ENCODE measurements at regions not wholly inside any gene's neighbourhood (a gene's known extent, or its start where the extent isn't known, plus 50 kb on each side); places are given as distances from the start of the nearest gene placed in this dataset.

DNA sequence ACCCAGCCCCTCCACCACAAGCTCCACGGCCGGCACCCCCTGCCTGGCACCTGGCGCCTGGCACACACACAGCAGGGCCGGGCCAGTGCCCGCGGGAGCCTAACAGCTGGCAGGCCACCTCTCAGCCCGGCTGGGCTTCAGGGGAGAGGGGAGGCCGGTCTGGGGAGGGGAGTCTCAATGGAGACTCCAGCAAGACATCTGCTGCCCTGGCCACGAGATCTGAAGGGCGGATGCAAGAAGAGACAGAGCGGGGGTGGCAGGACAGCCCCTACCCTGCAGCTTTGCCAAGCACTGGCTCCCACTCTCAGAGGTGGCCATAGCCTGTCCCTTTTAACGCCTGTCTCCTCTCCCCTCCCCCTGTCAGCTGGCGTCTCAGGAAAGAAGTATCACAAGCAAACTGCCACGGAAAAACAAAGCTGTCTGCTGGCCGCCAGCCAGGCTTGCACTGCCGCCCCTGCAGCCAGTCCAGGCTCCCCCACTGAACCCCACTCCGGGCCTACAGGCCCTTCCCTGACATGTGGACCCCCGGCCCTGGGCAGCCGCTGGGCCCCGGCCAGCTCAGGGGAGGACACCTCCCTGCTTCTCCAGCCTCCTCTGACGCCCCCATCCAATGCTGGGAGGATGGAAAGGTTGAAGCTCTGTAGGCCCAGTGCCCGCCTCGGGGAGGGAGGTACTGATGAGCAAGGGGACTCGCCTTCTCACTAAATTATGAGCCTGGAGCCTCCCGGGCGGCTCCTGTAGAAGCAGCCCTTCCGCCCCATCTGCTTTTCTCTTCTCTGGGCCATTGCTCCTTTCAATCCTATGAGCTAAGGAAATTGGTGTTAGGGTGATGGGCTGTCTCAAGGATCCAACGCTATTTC, 178.4 kb downstream of the ARHGAP12 start:
- TF ChIP-seq, protein P1, sequence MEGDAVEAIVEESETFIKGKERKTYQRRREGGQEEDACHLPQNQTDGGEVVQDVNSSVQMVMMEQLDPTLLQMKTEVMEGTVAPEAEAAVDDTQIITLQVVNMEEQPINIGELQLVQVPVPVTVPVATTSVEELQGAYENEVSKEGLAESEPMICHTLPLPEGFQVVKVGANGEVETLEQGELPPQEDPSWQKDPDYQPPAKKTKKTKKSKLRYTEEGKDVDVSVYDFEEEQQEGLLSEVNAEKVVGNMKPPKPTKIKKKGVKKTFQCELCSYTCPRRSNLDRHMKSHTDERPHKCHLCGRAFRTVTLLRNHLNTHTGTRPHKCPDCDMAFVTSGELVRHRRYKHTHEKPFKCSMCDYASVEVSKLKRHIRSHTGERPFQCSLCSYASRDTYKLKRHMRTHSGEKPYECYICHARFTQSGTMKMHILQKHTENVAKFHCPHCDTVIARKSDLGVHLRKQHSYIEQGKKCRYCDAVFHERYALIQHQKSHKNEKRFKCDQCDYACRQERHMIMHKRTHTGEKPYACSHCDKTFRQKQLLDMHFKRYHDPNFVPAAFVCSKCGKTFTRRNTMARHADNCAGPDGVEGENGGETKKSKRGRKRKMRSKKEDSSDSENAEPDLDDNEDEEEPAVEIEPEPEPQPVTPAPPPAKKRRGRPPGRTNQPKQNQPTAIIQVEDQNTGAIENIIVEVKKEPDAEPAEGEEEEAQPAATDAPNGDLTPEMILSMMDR (IDR thresholded peaks at IDR 0.05), result no peak
- no peaks in the 10 kb centered on the region for H3K27me3 Mint-ChIP-seq (ENCODE audit: insufficient read depth)
- no peak for DNase-seq
- no peak overlapping the region for H3K27ac Mint-ChIP-seq
- peaks cover 28% of the 10 kb centered on the region for H3K4me1 Mint-ChIP-seq (ENCODE audit: low read depth)
- H3K4me3 Mint-ChIP-seq, result no peak overlapping the region
- no peaks in the 10 kb centered on the region for H3K36me3 Mint-ChIP-seq (ENCODE audit: low read depth)
- H3K9me3 Mint-ChIP-seq, result no peaks in the 10 kb centered on the region

DNA sequence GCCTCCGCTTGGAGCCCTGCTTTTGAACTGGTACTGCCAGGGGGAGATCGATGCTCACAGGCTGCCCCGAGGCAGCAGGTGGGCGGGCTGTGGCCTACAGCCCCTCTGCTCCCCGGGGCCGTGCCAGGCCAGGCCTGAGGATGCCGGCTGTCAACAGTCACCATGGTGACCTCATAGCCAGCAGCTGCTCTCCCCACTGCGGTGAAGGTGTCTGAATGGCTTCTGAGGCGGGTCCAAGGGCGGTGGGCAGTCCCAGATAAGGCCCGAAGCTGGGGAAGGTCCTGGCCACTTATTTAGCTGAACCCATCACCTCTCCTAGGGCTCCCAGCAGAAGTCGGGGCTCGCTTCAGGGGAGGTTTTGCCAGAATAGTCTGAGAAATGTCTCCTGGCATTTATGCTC, 179.3 kb downstream of the ARHGAP12 start:
- Mint-ChIP-seq H3K27ac (no peak overlapping the region), H3K4me3 (no peak overlapping the region), H3K9me3 (no peaks in the 10 kb centered on the region), H3K27me3 (ENCODE audit: insufficient read depth) (no peaks in the 10 kb centered on the region), H3K36me3 (ENCODE audit: low read depth) (no peaks in the 10 kb centered on the region), H3K4me1 (ENCODE audit: low read depth) (peaks cover 28% of the 10 kb centered on the region)
- TF ChIP-seq, protein P1 (IDR thresholded peaks at IDR 0.05), result no peak
- DNase-seq, result no peak

DNA sequence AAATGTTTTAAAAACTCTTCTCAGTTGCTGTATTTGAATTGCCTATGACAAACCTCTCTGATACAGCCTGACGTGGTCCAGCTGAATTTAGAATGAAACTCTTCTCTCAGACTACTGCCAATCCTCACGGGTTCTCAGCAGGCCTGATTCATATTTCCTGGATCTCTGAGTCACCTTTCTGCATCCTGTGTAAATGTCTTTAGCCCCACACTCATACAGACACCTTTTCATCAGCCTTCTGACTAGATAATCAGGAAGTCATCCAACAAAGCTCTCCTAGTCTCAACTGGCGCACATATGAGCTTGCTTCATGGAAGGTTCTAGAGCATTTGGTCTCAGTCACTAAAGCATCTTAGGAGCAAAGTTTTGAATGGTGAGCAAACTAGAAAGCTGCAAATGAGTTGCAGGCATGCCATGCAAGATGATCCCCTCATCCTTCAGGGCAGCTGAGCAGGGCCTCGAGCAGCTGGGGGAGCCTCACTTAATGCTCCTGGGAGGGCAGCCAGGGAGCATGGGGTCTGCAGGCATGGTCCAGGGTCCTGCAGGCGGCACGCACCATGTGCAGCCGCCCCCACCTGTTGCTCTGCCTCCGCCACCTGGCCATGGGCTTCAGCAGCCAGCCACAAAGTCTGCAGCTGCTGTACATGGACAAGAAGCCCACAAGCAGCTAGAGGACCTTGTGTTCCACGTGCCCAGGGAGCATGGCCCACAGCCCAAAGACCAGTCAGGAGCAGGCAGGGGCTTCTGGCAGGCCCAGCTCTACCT, 182.8 kb downstream of the ARHGAP12 start:
- peak overlapping the region; percentile 88 for H3K27ac Mint-ChIP-seq
- no peaks in the 10 kb centered on the region for H3K9me3 Mint-ChIP-seq
- DNase-seq, result peak; percentile 92
- H3K4me3 Mint-ChIP-seq, result peak overlapping the region; percentile 13; the same call in 1 of the 2 replicates
- H3K27me3 Mint-ChIP-seq (ENCODE audit: insufficient read depth), result no peaks in the 10 kb centered on the region
- H3K4me1 Mint-ChIP-seq (ENCODE audit: low read depth), result peaks cover 28% of the 10 kb centered on the region
- TF ChIP-seq, protein P1 (IDR thresholded peaks at IDR 0.05), result no peak
- no peaks in the 10 kb centered on the region for H3K36me3 Mint-ChIP-seq (ENCODE audit: low read depth)

DNA sequence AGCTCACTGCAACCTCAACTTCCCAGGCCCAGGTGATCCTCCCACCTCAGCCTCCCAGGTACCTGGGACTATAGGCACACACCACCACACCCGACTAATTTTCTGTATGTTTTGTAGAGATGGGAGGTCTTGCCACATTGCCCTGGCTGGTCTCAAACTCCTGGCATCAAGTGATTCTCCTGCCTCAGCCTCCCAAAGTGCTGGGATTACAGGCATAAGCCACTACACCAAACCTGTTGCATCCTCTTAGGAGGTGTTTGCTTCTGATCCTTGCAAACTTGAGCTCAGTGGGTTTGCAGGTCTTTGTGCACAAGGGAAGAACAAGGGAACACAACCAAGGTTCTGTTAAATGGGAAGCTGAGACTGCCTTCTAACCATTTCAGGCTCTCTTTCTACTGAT, 184.6 kb downstream of the ARHGAP12 start:
- no peak overlapping the region for H3K27ac Mint-ChIP-seq
- DNase-seq, result no peak
- TF ChIP-seq, protein P1 (IDR thresholded peaks at IDR 0.05), result no peak
- no peak overlapping the region for H3K4me3 Mint-ChIP-seq
- H3K9me3 Mint-ChIP-seq, result no peaks in the 10 kb centered on the region
- H3K27me3 Mint-ChIP-seq (ENCODE audit: insufficient read depth), result no peaks in the 10 kb centered on the region
- H3K4me1 Mint-ChIP-seq (ENCODE audit: low read depth), result peaks cover 42% of the 10 kb centered on the region
- H3K36me3 Mint-ChIP-seq (ENCODE audit: low read depth), result no peaks in the 10 kb centered on the region

DNA sequence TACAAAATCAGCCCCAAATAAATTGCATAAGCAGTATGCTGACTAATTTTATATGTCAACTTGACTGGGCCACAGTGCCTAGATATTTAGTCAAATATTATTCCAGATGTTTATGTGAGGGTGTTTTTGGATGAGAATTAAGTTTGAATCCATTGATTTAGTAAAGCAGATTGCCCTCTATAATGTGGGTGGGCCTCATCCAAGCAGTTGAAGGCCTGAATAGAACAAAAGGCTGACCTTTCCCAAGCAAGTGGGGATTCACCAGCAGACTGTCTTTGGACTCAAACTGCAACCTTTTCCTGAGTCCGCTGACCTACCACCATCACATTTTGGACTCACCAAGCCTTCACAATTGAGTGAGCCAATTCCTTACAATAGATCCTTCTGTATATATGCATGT, 186.4 kb downstream of the ARHGAP12 start:
- TF ChIP-seq, protein P1 (IDR thresholded peaks at IDR 0.05), result no peak
- H3K4me3 Mint-ChIP-seq, result no peak overlapping the region

More for the DNA sequence above, 186.4 kb downstream of the ARHGAP12 start:
- Mint-ChIP-seq H3K27ac (no peak overlapping the region), H3K9me3 (no peaks in the 10 kb centered on the region), H3K27me3 (ENCODE audit: insufficient read depth) (no peaks in the 10 kb centered on the region), H3K4me1 (ENCODE audit: low read depth) (peaks cover 44% of the 10 kb centered on the region), H3K36me3 (ENCODE audit: low read depth) (no peaks in the 10 kb centered on the region)
- DNase-seq, result no peak
